ENCODE measurements at regions not wholly inside any gene's neighbourhood (a gene's known extent, or its start where the extent isn't known, plus 50 kb on each side); places are given as distances from the start of the nearest gene placed in this dataset.

GRCh38 chr14:100004392-100004791, 60.8 kb upstream of the EVL start:
- TF ChIP-seq, protein P1, sequence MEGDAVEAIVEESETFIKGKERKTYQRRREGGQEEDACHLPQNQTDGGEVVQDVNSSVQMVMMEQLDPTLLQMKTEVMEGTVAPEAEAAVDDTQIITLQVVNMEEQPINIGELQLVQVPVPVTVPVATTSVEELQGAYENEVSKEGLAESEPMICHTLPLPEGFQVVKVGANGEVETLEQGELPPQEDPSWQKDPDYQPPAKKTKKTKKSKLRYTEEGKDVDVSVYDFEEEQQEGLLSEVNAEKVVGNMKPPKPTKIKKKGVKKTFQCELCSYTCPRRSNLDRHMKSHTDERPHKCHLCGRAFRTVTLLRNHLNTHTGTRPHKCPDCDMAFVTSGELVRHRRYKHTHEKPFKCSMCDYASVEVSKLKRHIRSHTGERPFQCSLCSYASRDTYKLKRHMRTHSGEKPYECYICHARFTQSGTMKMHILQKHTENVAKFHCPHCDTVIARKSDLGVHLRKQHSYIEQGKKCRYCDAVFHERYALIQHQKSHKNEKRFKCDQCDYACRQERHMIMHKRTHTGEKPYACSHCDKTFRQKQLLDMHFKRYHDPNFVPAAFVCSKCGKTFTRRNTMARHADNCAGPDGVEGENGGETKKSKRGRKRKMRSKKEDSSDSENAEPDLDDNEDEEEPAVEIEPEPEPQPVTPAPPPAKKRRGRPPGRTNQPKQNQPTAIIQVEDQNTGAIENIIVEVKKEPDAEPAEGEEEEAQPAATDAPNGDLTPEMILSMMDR (IDR thresholded peaks at IDR 0.05), result no peak
- TF ChIP-seq POLR2AphosphoS5 (IDR thresholded peaks at IDR 0.05; ENCODE audit: low read depth, low read length) (no peak), TCF7L2 (IDR thresholded peaks at IDR 0.05; ENCODE audit: low read depth, low read length) (no peak), SIN3A (IDR thresholded peaks at IDR 0.05; ENCODE audit: borderline replicate concordance, insufficient read depth, low read depth, low read length) (no peak)
